ENCODE measurements at regions not wholly inside any gene's neighbourhood (a gene's known extent, or its start where the extent isn't known, plus 50 kb on each side); places are given as distances from the start of the nearest gene placed in this dataset.

DNA sequence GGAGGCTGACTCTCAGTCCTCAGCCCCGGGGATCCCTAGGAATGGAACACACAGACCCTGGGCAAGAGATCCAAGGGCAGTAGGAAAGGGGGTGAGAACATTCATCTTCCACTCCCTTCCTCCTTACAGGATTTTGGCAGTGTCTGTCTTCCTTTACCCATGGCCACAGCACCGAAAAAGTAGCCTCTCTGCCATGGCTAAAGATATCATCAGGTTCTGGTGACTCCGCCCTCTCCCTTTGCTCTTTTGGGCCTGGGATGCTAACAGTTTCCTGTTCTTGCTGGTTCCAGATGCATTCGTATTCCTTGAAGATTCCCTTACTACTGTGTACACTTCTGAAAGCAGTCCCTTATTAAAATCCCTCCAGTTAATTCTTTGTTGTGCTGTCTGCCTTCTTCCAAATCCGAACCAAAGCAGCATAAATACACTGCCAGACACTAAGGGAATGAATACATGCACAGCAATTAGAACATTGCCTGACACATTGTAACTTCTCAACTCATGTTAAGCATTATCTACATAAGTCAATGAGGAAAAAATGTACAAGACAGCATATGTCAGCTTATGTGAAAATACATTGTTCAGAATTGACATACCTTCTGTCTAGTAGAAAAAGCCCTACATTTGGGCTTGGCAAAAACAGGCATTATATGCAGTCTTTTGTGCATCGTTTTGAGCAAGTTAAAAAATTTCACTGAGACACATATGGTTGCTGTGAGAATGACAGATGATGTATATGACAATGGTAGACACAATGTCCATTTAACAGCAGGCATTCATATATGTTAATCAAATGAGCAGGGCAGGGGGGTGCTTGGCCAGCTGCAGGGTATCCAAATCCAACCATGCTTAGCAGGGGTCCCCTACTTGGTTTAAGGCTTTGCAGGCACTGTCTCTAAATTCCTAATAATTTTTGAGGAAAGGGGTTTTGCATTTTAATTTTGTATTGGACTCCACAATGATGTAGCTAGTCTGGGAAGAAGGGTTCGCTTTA, 58.8 kb upstream of the RAI14 start:
- Mint-ChIP-seq H3K27ac (ENCODE audit: low read depth) (no peak overlapping the region), H3K27me3 (peaks cover 2% of the 10 kb centered on the region), H3K9me3 (no peaks in the 10 kb centered on the region), H3K4me1 (no peaks in the 10 kb centered on the region), H3K4me3 (no peak overlapping the region), H3K36me3 (ENCODE audit: insufficient read depth) (no peaks in the 10 kb centered on the region)
- no peak for DNase-seq (ENCODE audit: low spot score in 2 of 2)
- no peak for ATAC-seq (replicated peaks; ENCODE audit: extremely low read depth, poor library complexity, severe bottlenecking)

DNA sequence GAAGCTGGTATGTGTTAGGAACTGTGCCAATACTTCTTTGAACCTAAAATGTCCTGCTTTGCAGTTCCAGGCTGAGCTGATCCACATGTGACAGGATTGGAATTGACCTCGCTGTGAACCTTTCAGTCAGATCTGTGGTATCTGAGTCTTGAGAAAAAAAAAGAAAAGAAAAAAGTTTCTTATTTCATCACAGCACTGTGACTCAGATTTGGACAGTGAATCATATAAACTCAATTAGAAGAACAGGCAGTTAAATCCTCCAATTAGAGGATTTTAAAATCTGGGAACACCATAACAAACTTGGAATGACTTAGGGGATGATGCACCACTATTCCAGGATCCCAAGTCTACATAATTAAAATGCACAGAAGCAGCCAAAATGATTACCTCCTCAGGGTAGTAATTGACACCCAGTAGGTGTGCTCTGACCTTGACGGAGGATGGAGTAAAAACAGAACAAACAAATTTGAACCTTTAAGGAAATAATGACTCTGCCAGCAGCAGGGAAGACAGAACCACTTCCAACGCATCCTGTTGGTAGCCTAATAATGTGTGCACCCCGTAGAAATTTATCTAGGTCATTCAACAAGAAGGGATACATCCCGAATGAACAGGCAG, 57.8 kb upstream of the RAI14 start:
- H3K4me3 Mint-ChIP-seq = no peak overlapping the region
- DNase-seq (ENCODE audit: low spot score in 2 of 2) (no peak), ATAC-seq (replicated peaks; ENCODE audit: extremely low read depth, poor library complexity, severe bottlenecking) (no peak)
- H3K4me1 Mint-ChIP-seq = no peaks in the 10 kb centered on the region
- H3K27ac Mint-ChIP-seq (ENCODE audit: low read depth) = no peak overlapping the region
- H3K27me3 Mint-ChIP-seq = no peaks in the 10 kb centered on the region
- no peaks in the 10 kb centered on the region for H3K9me3 Mint-ChIP-seq
- H3K36me3 Mint-ChIP-seq (ENCODE audit: insufficient read depth) = no peaks in the 10 kb centered on the region

- H3K4me3 Mint-ChIP-seq = no peak overlapping the region
- no peak for DNase-seq (ENCODE audit: low spot score in 2 of 2)
- H3K27ac Mint-ChIP-seq (ENCODE audit: low read depth) = no peak overlapping the region
- H3K9me3 Mint-ChIP-seq = no peaks in the 10 kb centered on the region
- H3K4me1 Mint-ChIP-seq = no peaks in the 10 kb centered on the region
- no peaks in the 10 kb centered on the region for H3K36me3 Mint-ChIP-seq (ENCODE audit: insufficient read depth)
- H3K27me3 Mint-ChIP-seq = no peaks in the 10 kb centered on the region
- no peak for ATAC-seq (replicated peaks; ENCODE audit: extremely low read depth, poor library complexity, severe bottlenecking)
These were observed 56.5 kb upstream of the RAI14 start for GRCh38 chr5:34599471-34600117.

DNA sequence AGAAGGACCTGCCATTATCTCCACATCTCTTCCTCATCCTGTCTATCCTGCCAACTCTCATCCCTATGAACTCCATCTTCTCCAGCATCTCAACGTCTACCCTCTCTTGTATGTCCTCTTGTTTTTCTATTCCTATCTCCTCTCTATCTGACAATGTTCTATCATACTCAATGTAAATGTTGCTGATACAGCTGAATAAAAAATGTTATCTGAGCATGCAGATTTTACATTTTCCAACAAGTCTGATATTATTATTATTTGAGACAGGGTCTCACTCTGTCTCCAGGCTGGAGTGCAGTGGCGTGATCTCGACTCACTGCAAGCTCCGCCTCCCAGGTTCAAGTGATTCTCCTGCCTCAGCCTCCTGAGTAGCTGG, 56.0 kb upstream of the RAI14 start:
- DNase-seq (ENCODE audit: low spot score in 2 of 2) = no peak
- no peaks in the 10 kb centered on the region for H3K27me3 Mint-ChIP-seq
- ATAC-seq (replicated peaks; ENCODE audit: extremely low read depth, poor library complexity, severe bottlenecking) = no peak
- no peak overlapping the region for H3K27ac Mint-ChIP-seq (ENCODE audit: low read depth)
- H3K9me3 Mint-ChIP-seq = no peaks in the 10 kb centered on the region
- H3K4me1 Mint-ChIP-seq = no peaks in the 10 kb centered on the region
- H3K4me3 Mint-ChIP-seq = no peak overlapping the region
- no peaks in the 10 kb centered on the region for H3K36me3 Mint-ChIP-seq (ENCODE audit: insufficient read depth)

- no peaks in the 10 kb centered on the region for H3K36me3 Mint-ChIP-seq (ENCODE audit: insufficient read depth)
- H3K4me1 Mint-ChIP-seq = no peaks in the 10 kb centered on the region
- no peak overlapping the region for H3K4me3 Mint-ChIP-seq
- H3K9me3 Mint-ChIP-seq = no peaks in the 10 kb centered on the region
- peaks cover 8% of the 10 kb centered on the region for H3K27me3 Mint-ChIP-seq
- no peak for DNase-seq (ENCODE audit: low spot score in 2 of 2)
- no peak for ATAC-seq (replicated peaks; ENCODE audit: extremely low read depth, poor library complexity, severe bottlenecking)
- H3K27ac Mint-ChIP-seq (ENCODE audit: low read depth) = no peak overlapping the region
These were observed 52.8 kb upstream of the RAI14 start for GRCh38 chr5:34603378-34603777.

DNA sequence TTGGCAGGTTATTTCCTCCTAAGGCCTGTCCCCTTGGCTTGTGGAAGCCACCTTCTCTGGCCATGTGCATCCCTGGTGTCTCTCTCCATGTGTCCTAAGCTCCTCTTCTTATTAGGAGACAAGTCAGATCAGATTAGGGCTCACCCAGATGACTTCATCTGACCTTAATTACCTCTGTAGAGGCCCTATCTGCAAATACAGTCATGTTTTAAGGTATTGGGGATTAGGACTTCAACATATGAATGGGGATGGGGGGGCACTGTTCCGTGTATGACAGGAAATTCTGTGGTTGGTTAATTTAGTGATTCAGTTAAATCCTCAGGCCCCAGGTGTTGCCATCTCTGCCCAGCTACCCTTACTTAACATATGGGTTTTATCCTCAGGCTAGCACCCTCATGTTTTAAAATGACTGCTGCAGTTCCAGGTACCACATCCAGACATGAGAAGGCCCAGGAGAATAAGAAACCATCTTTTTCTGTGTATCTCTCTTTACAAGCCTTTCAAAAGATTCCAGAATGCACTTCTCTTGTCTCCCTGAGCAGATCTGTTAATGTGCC, 51.9 kb upstream of the RAI14 start:
- Mint-ChIP-seq H3K27ac (ENCODE audit: low read depth) (no peak overlapping the region), H3K36me3 (ENCODE audit: insufficient read depth) (no peaks in the 10 kb centered on the region), H3K9me3 (no peaks in the 10 kb centered on the region), H3K4me3 (no peak overlapping the region), H3K27me3 (peaks cover 8% of the 10 kb centered on the region), H3K4me1 (no peaks in the 10 kb centered on the region)
- no peak for DNase-seq (ENCODE audit: low spot score in 2 of 2)
- ATAC-seq (replicated peaks; ENCODE audit: extremely low read depth, poor library complexity, severe bottlenecking) = no peak

DNA sequence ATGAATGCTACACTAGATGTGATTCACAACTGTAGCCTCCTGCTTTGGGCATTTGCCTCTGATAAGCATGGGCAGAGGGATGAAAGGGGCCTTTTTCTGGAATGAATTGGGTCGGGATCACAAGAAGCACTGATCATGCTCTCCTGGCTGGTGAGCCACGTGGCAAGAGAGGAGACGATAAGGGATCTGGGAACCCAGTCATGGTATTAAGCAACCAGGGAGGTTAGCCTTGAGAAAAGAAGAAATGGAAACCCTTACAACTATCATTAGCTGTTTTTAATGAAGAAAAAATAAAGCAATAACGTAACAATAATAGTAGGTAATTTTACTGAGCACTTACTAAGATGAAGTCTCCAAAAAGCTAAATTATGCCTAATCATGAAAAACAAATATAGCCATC, 50.0 kb upstream of the RAI14 start:
- no peaks in the 10 kb centered on the region for H3K9me3 Mint-ChIP-seq
- H3K36me3 Mint-ChIP-seq (ENCODE audit: insufficient read depth) = no peaks in the 10 kb centered on the region
- H3K27ac Mint-ChIP-seq (ENCODE audit: low read depth) = no peak overlapping the region
- H3K4me3 Mint-ChIP-seq = no peak overlapping the region
- ATAC-seq (replicated peaks; ENCODE audit: extremely low read depth, poor library complexity, severe bottlenecking) (no peak), DNase-seq (ENCODE audit: low spot score in 2 of 2) (no peak)
- no peaks in the 10 kb centered on the region for H3K4me1 Mint-ChIP-seq
- peaks cover 8% of the 10 kb centered on the region for H3K27me3 Mint-ChIP-seq
